ENCODE measurements at regions not wholly inside any gene's neighbourhood (a gene's known extent, or its start where the extent isn't known, plus 50 kb on each side); places are given as distances from the start of the nearest gene placed in this dataset.

DNA sequence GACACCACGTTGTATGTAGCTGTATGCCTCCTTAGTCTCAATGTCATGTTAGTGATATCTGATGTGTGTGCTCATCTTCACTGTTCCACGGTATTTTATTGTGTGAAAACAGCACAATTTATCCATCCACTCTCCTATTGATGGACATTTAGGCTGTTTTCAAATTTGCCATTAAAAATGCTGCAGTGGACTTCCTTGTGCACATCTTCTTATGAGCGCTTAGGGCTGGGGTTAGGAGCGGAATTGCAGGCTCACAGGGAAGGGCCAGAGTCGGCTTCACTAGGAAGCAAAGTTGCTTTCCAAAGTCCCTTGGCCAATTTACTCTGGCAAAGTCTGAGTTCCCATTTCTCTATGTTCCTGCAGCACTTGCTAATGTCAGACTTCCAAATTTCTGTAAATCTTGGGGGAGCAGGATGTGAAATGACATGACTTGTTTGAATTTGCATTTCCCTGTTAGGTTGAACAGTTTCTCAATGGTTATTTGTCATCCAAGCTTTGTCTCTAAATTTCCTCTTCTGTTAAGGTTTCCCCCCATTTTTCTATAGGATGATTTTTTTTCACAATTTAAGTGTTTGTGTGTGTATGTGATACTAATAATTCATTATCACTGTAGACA lies 75.4 kb downstream of the MYEOV start:
- H3K4me1 Mint-ChIP-seq (ENCODE audit: insufficient read depth, unreplicated experiment), result peaks cover 16% of the 10 kb centered on the region
- no peak for DNase-seq (ENCODE audit: unreplicated experiment)
- no peaks in the 10 kb centered on the region for H3K27me3 Mint-ChIP-seq (ENCODE audit: insufficient read depth, unreplicated experiment)
- ChIA-PET CTCF (no interaction called here), POLR2A (interaction anchor here (0.6 kb wide), 1 partner anchor 72 kb away, joined by 3 read pairs; no protein-coding TSS in a partner anchor)
- no peaks in the 10 kb centered on the region for H3K36me3 Mint-ChIP-seq (ENCODE audit: insufficient read depth, unreplicated experiment)
- no TSS peak for BruUV-seq (replicated peaks)
- peaks cover 15% of the 10 kb centered on the region for H3K9me3 Mint-ChIP-seq (ENCODE audit: unreplicated experiment)
- no peak overlapping the region for H3K27ac Mint-ChIP-seq (ENCODE audit: low read depth, unreplicated experiment)
- no peak overlapping the region for H3K4me3 Mint-ChIP-seq (ENCODE audit: unreplicated experiment)
- TF ChIP-seq, protein P1, sequence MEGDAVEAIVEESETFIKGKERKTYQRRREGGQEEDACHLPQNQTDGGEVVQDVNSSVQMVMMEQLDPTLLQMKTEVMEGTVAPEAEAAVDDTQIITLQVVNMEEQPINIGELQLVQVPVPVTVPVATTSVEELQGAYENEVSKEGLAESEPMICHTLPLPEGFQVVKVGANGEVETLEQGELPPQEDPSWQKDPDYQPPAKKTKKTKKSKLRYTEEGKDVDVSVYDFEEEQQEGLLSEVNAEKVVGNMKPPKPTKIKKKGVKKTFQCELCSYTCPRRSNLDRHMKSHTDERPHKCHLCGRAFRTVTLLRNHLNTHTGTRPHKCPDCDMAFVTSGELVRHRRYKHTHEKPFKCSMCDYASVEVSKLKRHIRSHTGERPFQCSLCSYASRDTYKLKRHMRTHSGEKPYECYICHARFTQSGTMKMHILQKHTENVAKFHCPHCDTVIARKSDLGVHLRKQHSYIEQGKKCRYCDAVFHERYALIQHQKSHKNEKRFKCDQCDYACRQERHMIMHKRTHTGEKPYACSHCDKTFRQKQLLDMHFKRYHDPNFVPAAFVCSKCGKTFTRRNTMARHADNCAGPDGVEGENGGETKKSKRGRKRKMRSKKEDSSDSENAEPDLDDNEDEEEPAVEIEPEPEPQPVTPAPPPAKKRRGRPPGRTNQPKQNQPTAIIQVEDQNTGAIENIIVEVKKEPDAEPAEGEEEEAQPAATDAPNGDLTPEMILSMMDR (IDR thresholded peaks at IDR 0.05; ENCODE audit: unreplicated experiment), result no peak
- intact Hi-C loops (cut with micrococcal nuclease), result no loop called here

DNA sequence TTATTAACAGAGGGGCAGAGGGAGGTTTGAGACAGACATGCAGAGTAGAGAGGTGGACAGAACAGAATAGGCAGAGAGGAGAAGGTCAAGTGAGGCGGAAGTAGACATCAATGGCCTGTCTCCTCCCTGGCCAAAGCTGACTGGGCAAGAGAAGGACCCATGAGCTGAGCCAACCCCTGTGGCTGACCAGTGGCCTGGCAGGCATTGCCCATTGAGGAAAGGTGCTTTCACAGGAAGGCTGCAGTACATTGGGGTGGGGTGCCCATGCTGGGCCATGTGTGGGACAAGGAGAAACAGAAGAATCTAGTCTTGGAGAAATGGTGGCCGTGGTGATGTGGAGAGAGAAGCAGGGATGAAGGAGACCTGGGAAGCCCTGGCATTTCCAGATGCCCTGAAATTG lies 76.0 kb downstream of the MYEOV start:
- H3K4me1 Mint-ChIP-seq (ENCODE audit: insufficient read depth, unreplicated experiment), result peaks cover 16% of the 10 kb centered on the region
- peaks cover 15% of the 10 kb centered on the region for H3K9me3 Mint-ChIP-seq (ENCODE audit: unreplicated experiment)
- CTCF ChIA-PET, result no interaction called here
- no peak overlapping the region for H3K27ac Mint-ChIP-seq (ENCODE audit: low read depth, unreplicated experiment)
- TF ChIP-seq, protein P1 (IDR thresholded peaks at IDR 0.05; ENCODE audit: unreplicated experiment), result no peak
- no peak for DNase-seq (ENCODE audit: unreplicated experiment)
- H3K4me3 Mint-ChIP-seq (ENCODE audit: unreplicated experiment), result no peak overlapping the region
- no peaks in the 10 kb centered on the region for H3K27me3 Mint-ChIP-seq (ENCODE audit: insufficient read depth, unreplicated experiment)
- POLR2A ChIA-PET, result no interaction called here
- intact Hi-C loops (cut with micrococcal nuclease), result no loop called here
- H3K36me3 Mint-ChIP-seq (ENCODE audit: insufficient read depth, unreplicated experiment), result no peaks in the 10 kb centered on the region
- BruUV-seq (replicated peaks), result no TSS peak

DNA sequence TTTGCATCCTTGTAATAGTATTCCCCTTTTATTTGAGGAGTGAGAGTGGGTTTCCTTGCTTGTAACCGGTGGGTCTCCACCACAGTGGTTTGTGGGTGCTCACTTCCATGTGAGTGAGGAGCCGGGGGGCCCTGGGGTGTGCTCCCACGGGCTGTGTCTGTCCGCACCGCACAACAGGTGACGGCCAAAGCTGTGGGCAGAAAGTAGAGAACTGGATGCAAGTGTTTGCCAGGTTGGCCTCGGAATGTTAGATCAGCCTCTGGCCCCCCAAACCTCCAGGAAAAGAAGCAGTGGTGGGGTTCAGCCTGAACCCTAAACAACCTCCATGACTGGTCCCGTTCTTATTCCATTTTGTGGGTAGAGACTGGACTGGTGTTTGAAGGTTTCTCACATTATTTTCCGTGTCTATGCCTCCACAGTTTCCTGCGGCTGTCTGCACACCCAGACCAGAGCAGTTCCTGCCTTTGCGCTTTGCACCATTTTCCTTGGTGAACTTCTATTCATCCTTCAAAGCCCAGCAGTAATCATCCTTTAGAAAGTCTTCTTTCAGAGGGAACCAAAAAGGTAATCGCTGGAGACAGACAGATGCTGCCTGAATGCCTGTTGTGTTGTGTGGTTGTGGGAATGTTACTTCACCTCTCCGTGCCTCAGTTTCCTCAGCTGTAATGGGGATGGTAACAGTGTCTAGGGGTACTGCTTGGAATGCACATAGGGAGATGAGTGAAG lies 77.2 kb downstream of the MYEOV start:
- no TSS peak for BruUV-seq (replicated peaks)
- peaks cover 15% of the 10 kb centered on the region for H3K9me3 Mint-ChIP-seq (ENCODE audit: unreplicated experiment)
- H3K4me1 Mint-ChIP-seq (ENCODE audit: insufficient read depth, unreplicated experiment), result peaks cover 16% of the 10 kb centered on the region
- no peaks in the 10 kb centered on the region for H3K27me3 Mint-ChIP-seq (ENCODE audit: insufficient read depth, unreplicated experiment)
- ChIA-PET CTCF (no interaction called here), POLR2A (no interaction called here)
- peaks cover 6% of the 10 kb centered on the region for H3K36me3 Mint-ChIP-seq (ENCODE audit: insufficient read depth, unreplicated experiment)
- no peak overlapping the region for H3K4me3 Mint-ChIP-seq (ENCODE audit: unreplicated experiment)
- DNase-seq (ENCODE audit: unreplicated experiment), result no peak
- intact Hi-C loops (cut with micrococcal nuclease), result no loop called here
- no peak overlapping the region for H3K27ac Mint-ChIP-seq (ENCODE audit: low read depth, unreplicated experiment)
- TF ChIP-seq, protein P1 (IDR thresholded peaks at IDR 0.05; ENCODE audit: unreplicated experiment), result no peak

DNA sequence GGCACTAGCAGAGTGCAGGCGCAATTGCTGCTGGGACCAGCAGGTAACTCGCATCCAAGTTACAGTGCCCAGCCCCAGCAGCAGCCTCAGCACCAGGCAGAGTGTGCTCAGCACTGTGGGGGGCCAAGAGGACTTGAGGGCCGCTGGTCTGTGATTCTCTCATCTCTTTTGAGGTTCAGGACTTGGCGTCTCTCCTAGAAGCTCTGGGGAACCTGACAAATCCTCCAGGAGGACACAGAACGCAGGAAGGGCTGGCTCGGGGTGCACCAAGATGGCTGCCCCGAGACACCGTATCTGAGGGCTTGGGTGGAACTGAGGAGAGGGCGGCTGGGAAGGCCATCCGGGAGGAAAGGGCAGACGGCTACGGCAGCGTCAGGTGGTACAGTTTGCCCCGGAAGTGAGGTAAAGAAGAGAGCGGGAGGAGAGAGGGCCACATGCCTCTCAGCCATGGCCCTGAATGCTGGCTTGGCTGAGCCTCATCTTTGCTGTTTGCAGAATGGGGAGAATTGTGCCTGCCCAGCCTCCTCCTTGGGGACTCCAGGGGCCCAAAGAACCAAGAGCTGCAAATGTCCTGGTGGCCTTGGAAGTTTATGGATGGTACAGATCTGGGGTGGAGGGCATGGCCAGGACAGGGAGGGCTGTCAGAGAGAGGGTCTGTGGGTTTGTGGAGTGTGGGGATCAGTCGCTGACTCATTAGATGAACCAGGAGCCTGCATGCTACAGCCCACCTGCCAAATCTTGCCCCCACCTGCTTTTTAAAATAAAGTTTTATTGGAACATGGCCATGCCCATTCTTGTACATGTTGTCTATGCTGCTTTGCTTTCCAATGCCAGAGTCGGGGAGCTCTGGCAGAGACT lies 78.0 kb downstream of the MYEOV start:
- intact Hi-C loops (cut with micrococcal nuclease), result no loop called here
- Mint-ChIP-seq H3K36me3 (ENCODE audit: insufficient read depth, unreplicated experiment) (peaks cover 6% of the 10 kb centered on the region), H3K9me3 (ENCODE audit: unreplicated experiment) (peaks cover 15% of the 10 kb centered on the region), H3K4me3 (ENCODE audit: unreplicated experiment) (no peak overlapping the region), H3K4me1 (ENCODE audit: insufficient read depth, unreplicated experiment) (peaks cover 16% of the 10 kb centered on the region), H3K27ac (ENCODE audit: low read depth, unreplicated experiment) (no peak overlapping the region), H3K27me3 (ENCODE audit: insufficient read depth, unreplicated experiment) (no peaks in the 10 kb centered on the region)
- DNase-seq (ENCODE audit: unreplicated experiment), result no peak
- BruUV-seq (replicated peaks), result no TSS peak
- CTCF ChIA-PET, result no interaction called here
- TF ChIP-seq, protein P1 (IDR thresholded peaks at IDR 0.05; ENCODE audit: unreplicated experiment), result no peak
- POLR2A ChIA-PET, result interaction anchor here (0.9 kb wide), 1 partner anchor 12 kb away, joined by 3 read pairs; no protein-coding TSS in a partner anchor

Measured in MCF 10A (cell line).